ENCODE measurements at regions not wholly inside any gene's neighbourhood (a gene's known extent, or its start where the extent isn't known, plus 50 kb on each side); places are given as distances from the start of the nearest gene placed in this dataset.
"Not testable (repeated sequence)": the region's sequence is repeated elsewhere in the genome, so short reads cannot be mapped to it uniquely, and the experiment has no call there.

DNA sequence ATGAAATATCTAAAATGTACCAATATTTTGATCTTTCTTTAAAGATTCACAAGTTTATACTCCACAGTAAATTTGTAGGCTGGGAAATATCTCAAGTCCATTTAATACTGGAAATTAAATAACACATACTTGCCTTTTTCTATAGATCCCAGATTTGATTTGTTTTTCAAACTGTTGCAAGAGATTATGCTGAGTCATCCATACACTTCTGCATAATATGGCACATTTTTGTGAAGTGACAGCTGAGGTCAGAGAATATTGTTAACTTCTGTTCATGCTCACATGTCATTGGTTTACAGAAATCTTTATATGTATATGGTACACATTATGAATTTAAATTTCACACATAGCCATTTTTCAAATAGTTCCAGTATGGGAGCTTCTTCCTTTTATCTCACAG is 1066.3 kb upstream of the NUDT12 start:
- DNase-seq (ENCODE audit: low read depth in 2 of 2) = no peak

GRCh38 chr5:104626122-104626521 is 1063.5 kb upstream of the NUDT12 start:
- DNase-seq (ENCODE audit: low read depth in 2 of 2) = no peak

- DNase-seq (ENCODE audit: low read depth in 2 of 2) = no peak
Observed at GRCh38 chr5:104612005-104612404, 1049.4 kb upstream of the NUDT12 start.

DNA sequence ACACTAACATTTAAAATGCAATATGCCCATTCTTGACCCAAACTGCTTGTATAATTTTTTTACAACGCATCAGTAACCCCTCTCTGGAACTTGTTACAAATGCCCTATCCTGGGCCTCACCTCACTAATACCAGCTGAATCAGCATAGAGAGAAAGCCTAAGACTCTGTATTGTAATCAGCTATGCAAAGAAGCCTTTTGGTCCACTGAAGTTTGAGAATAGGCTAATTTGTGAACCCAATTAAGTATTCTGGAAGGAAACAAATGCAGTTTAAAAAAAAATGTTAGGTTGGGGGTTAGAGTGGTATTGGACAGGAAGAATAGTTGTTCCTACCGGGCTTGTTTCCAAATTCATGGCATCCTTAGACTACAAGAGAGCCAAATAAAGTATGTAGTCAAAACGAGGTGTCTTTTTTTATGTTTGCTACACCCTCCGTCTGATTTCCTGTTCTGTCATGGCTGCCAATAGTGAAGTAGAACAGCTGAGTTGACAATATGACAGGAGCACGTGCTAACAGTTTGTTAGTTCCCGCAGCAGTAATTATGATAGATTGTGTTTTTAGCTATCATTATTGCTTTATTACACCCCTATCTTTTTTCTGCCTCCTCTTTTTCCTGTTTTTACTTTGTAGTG is 1048.7 kb upstream of the NUDT12 start:
- DNase-seq (ENCODE audit: low read depth in 2 of 2) = no peak

DNA sequence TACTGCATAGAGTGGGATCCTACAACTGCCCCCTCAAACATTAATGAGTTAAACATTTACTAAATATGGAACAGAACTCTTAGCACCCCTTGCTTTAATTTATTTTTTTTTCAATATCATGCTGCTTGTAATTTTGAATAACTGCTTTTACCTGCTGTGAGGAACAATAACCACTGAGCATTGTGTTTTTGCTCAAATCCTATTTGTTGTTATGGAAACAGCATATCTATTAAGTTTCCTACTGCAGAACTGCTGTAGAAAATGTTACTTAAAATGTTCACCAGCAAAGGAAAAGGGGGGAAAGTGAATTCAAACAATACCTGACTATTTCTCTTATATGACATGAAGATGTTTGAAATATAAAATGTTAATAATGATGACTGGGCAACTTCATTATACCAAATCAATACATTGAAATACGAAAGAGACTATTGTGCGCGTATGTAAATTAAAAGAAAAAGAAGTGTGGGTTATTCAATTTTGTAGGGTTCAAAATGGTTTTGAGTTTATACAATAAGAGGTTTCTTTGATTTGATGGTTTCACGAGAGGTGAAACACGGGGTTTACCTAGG is 1043.8 kb upstream of the NUDT12 start:
- DNase-seq (ENCODE audit: low read depth in 2 of 2) = no peak

DNA sequence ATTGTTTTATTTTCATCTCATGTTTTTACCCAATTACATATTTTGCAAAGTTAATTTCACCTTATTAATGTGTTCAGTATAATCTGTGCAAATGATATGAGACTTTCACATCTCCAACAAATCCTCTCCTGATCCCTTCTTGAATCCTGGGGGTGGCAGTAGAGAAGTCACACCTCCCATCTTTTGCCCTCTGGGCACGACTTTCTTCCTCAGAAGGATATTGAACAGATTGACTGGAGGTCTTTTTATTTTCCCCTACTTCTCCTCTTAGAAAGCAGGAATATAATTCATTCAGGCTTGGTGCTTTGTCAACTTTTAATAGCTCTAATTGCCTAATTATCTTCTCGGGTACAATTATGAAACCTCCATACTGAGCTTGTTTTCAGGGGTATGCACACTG is 1037.1 kb upstream of the NUDT12 start:
- no peak for DNase-seq (ENCODE audit: low read depth in 2 of 2)

DNA sequence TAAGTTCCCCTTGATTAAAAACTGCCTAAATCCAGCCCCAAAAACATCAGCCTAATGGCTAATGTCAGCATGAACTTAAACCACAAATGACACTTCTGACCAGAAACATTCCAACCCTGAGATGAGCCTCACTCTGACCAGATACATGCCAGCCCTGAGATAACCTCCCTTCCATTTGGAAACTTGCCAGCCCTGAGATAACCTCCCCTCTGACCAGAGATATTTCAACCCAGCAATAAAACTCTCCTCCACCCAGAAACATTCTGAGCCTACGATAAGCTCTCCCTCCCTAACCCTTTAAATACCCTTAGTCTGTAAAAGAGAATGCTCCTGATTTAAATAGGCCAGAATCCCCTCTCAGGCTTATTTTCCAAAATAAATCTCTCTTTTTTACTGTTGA is 1035.7 kb upstream of the NUDT12 start:
- no peak for DNase-seq (ENCODE audit: low read depth in 2 of 2)

- no peak for DNase-seq (ENCODE audit: low read depth in 2 of 2)
Observed at GRCh38 chr5:104594850-104595249, 1032.3 kb upstream of the NUDT12 start.

DNA sequence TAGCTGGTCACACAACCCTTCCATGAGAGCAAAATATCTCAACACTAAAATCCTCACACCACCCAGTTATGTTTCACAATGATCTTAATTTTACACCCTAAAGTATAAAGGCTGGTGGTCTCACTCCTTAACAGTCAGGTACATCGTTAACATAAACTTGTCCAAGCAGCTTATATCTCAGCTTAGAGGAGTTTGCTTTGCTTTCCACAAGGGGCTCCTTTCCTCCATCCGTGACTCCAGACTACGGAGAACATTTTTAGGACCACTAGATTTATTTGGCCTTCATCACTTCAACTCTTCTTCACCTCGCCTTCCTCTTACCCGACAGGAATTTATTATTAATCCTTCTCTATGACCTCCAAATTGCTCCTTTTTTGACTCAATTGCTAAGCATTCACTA is 1014.1 kb upstream of the NUDT12 start:
- DNase-seq (ENCODE audit: low read depth in 2 of 2) = no peak

DNA sequence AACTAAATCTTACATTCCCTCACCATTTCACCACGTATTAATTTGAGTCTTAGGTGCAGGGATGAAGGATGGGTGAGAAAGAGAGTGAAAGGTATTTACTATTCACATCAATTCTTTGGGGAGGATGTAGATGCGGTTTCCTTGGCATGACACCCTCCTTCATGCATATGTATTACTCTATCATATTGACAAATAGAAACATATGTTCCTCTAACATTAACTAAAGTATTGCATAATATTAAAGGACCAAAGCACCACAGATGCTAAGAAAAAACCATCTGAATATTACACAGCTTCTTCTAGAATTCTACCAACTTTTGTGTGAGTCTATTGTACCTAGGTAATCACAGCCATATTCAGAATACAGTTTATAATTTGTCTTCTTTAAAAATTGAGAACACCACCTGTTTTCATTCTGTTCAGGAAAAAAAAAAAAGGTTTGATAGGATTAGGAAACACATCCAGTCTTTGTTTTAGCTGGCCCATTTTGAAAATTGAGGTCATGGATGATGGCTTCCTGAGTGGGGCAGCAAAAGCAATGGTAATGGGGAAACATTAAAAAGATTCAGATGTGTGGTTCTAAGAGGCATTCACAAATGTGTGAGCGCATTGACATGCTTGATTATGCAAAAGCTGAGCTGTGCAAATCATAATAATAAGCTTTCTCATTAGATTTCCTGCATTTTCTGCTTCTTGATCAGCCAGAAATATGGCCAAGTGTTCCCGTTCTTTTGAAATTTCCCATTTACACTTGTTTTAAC is 1011.5 kb upstream of the NUDT12 start:
- DNase-seq (ENCODE audit: low read depth in 2 of 2) = no peak

DNA sequence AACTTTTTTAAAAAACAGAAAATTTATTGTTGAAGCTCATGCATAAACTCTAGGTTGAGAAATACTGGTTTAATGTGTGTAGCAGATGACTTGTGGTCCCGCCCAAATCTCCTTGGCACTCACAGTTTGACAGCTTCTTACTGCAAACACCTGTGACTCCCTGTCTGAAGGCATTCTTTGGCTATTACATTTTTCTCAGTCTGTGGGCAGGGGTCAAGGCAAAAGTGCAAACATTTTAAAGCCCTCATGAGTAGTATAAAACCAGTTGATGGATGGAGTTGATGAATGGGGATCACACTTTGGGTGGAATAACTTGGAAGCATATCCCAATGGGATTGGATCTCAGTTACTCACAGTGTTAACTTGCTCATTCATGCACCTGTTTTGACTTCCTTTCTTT is 1007.0 kb upstream of the NUDT12 start:
- DNase-seq (ENCODE audit: low read depth in 2 of 2) = no peak

- DNase-seq (ENCODE audit: low read depth in 2 of 2) = no peak
Observed at GRCh38 chr5:104564530-104564929, 1001.9 kb upstream of the NUDT12 start.

GRCh38 chr5:104556957-104557356 is 994.4 kb upstream of the NUDT12 start:
- DNase-seq (ENCODE audit: low read depth in 2 of 2) = no peak

DNA sequence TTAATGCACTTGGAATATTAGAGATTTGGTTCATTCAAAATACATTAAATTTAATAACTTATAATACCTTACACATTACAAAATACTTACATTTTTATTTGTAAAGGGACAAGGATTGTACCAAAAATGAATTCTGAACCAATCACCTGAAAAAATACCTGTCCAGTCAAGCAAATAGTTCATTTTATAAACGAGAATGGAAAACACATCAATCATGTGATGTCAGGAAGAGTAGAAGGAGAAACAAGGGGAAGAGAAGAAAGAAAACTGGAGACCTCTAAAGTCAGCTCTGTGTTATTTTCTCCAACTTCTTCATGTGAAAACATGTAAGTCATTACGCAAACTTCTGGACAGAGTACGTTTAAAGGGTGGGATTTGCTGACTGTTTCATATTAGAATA is 989.0 kb upstream of the NUDT12 start:
- no peak for DNase-seq (ENCODE audit: low read depth in 2 of 2)

DNA sequence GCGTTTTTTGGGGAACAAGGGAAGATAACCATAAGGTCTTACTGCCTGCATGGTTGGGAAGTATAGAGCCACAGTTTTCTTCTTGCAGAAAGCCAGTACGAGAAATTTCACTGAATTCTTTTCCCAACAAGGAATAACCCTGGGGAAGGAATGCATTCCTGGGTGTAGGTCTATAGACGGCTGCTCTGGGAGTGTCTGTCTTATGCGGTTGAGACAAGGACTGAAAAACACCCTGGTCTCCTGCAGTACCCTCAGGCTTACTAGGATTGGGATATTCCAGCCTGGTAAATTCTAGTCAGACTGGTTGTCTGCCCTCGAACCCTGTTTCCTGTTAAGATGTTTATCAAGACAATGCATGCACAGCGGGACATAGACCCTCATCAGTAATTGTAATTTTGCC is 984.3 kb upstream of the NUDT12 start:
- not testable (repeated sequence) for DNase-seq (ENCODE audit: low read depth in 2 of 2)

- no peak for DNase-seq (ENCODE audit: low read depth in 2 of 2)
Observed at GRCh38 chr5:104541141-104541785, 978.7 kb upstream of the NUDT12 start.

DNA sequence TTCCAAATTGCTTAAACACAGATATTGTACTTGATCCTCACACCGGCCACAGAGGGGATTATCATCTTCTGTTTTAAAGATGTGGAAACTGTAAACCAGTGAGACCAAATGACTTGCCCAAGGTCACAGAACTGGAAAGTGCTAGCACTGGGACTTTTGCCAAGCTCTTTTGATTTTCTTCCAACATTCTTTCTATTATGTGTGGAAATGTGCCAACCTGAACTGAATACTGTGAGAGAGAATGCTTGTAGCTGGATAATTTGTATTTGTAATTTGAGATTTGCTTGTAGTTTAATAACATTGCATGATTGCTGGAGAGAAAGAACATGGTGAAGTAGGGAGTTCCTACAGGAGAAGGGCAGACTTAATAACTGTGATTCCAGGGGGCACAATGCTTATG is 977.9 kb upstream of the NUDT12 start:
- no peak for DNase-seq (ENCODE audit: low read depth in 2 of 2)

GRCh38 chr5:104539618-104540350 is 977.2 kb upstream of the NUDT12 start:
- no peak for DNase-seq (ENCODE audit: low read depth in 2 of 2)

DNA sequence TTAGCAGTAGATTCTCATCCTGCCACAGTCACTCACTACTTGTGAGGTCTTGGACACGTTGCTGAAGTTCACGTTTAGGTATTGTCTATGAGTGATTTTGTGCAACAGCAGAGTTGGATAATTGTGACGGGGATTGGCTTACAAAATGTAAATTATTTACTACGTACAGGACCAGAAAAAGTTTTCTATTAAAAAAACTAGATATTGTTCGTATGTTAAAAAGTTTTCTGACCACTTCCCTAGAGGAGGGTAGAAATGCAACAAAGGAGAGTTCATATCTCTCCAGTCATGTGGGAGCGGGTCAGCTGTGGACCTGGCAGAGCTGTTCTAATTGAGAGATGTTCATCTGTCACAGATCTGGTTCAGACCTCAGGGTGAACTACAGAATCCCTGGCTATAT is 976.1 kb upstream of the NUDT12 start:
- DNase-seq (ENCODE audit: low read depth in 2 of 2) = no peak

- DNase-seq (ENCODE audit: low read depth in 2 of 2) = no peak
Observed at GRCh38 chr5:104533498-104533897, 970.9 kb upstream of the NUDT12 start.

DNA sequence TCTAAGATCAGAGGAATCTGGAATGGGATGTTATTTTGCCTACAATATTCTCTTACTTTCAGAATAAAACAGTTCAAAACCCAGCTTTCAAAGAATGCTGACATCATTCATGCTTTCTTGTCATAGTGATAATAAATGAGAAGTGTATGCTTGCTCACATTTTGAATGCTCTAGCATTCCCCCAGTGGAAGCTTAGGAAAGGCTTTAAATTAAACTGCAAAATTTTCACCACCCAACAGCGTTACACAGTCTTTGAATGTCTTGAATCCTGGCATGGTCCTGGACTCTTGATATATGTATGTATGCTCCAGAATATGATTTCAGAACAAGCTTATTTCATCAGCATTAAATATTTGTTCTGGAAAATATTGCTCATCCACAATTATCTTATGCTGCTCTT is 964.3 kb upstream of the NUDT12 start:
- no peak for DNase-seq (ENCODE audit: low read depth in 2 of 2)

GRCh38 chr5:104513640-104514072 is 951.1 kb upstream of the NUDT12 start:
- no peak for DNase-seq (ENCODE audit: low read depth in 2 of 2)
